GM21576 (cell line): ENCODE measurements at regions not wholly inside any gene's neighbourhood (a gene's known extent, or its start where the extent isn't known, plus 50 kb on each side); places are given as distances from the start of the nearest gene placed in this dataset.
"Not testable (repeated sequence)": the region's sequence is repeated elsewhere in the genome, so short reads cannot be mapped to it uniquely, and the experiment has no call there.

ENCODE experiments used
- ATAC-seq: cut with Tn5 transposase; IDR thresholded peaks from one replicate; pipeline ENCODE4 v1.9.1; 2021; ENCODE audit warnings: mild to moderate bottlenecking, moderate library complexity; ENCODE audit not compliant: unreplicated experiment

DNA sequence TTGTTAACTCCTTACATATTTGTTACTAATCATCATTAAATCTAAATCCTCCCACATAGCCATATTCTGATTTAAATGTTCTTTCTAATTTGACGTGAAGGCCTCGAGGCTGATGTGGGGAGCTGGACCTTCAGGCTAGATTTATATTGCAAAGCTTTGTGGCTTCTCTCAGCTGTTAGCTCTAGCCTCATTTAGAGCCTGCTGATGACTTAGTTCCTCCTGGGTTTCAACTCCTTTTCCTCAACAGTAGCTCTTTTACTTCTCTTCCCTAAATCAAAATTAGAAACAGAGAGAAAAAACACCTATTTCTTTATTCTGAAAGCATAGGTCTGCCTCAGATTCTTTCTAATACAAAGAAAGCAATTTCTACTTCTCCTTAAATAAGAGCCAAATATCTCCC, 477.5 kb upstream of the CCDC196 start:
- ATAC-seq: no peak

DNA sequence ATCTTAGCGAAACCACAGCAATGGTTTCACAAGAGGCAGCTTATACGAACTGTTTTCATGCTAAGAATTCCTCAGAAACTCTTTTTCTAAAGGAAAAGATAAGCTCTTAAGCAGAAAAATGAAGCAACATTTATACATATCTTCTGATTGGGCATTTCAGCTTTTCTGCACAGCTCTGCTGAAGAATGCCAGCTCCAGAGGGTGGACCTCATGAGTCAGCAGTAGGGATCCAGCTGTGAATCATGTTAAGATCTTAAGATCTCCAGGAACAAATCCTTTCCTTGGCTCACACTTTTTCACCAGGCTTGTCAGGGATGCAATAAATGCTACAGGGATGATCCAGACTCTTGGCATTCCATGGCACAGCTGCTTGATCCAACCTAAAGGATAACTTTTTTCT, 477.1 kb upstream of the CCDC196 start:
- ATAC-seq: no peak

DNA sequence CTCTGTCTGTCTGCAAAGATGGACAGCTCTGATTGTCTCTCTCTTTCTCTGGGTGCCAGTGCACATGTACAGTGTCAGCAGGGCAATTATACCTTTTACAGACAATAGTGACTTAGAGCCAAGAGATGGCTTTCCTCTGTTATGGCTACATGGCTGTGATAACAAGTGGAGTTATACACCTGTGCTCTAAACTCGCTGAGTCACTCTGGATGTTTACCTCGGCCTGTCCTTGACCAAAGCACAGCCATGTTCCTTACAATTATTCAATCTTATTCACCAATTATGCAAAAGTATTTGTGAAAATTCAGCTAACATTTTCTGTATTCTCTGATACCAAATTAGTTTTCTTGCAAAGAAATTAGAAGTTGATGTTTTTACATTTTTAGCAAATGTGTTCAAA, 475.5 kb upstream of the CCDC196 start:
- ATAC-seq: no peak

DNA sequence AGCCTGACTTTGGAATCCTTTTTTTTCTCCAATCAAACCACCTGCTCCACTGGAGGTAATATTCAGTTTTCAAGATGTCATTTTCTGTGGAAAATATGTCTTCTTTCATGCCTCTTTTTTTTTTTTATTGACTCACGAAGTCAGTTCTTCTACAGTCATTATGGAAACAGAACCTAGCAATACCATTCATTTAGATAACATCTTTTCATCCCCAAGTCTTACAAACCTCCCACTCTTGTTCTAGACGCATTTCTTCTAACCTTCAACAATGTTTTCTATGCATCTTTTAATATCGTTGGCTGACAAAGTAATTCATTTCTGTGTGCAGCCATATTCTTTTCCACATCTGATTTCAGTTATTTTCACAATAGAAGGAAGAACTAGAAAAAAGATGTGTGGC, 474.3 kb upstream of the CCDC196 start:
- no peak for ATAC-seq

DNA sequence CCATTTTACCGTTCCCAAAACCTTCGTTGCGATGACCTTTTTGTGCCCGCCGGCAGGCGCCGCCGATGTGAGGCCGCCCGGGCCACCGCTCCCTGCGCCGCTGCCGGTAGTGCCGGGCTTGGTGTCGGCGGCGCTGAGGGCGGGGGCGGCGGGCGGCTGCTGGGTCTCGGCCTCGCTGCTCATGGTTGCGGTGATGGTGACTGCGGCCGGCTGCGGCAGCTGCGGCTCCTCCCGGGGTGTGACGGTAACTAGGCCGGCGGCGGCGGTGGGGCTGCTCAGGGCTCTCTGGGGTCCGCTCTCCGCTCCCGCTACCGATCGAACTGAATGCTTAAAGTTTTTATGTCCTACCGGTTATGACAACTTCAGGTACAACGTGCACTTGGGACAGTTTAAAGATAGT, 472.6 kb upstream of the CCDC196 start:
- not testable (repeated sequence) for ATAC-seq

DNA sequence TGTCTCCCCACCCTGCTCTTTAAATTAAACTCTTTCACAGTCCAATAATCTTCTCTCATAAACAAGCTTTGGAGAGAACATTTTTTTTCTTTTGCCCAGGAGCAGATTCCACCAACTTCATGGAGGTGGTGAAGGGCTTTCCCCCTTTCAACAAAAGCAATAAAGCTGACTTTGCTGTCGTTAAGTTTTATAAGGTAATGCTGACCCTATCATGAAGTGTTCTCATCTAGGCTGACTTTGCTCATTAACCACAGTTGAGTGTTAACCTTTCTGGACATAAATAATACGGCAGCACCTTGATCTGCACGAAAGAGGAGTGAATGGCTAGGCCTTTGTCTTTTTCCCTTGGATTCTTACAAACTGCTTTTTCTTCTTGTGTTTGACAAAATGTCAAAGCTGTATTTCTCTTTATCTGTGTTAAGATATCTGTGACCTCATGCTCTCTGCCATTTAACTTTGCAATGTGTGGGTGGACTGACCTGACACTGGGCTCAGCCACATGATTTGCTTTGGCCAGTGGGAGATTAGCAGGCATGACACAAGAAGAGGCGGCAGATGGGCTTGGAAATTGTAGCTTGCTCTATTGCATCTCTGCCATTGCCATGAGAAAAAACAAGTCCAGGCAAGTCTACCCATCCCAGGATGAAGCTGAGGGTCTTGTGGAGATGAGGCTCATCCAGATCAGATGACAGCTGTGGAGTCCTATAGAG, 470.9 kb upstream of the CCDC196 start:
- no peak for ATAC-seq

DNA sequence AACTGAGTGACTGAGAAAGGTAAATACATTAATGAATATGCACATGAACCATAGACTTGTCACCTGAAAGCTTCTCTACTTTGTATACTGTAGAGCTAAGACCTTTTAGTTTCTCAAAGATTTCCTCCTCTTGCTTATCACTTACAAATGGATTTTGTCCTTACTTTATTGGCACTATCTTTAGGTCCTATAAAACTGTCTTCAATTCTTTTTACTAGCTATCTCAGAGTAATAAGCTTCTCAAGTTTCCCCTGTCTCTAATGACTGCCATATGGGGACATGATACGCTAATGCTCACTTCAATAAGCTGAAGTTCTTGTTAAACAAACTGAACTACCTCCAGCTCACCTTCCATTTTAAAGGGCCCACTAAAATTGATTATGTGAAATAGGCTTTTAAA, 468.2 kb upstream of the CCDC196 start:
- no peak for ATAC-seq

DNA sequence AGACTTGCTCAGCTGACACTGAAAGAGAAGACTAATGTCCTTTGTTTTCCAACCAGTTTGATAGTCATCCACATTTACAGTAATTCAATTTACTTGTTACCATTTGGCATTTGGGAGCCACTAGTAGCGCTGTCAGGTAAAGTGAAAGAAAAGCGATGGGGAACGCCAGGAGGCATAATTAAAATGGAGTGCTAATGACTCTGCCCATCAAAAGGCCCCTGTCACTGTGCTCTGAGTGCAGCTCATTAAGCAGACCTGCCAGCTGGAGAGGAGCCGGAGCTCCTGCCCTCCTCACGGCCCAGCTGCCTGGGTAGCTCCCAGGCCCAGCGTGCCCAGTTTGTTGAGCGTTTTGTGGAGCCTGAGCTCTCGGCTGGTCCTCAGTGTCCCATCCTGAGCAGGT, 463.6 kb upstream of the CCDC196 start:
- ATAC-seq: no peak

DNA sequence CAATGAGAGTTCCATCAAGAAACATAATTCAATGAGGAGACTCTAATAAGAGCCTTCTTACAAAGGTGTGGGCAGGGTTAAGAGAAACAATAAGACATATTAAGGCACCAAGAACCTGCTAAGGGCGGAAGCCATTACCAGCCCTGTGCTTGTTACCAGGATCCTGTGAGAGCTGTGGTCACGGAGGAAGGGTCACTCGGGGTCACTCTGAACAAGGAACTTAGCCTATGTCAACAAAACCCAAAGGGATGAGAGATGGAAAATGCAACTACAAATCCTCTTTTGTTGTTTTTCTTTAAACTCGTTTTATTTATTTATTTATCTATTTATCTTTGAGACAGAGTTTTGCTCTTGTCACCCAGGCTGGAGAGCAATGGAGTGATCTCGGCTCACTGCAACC, 460.4 kb upstream of the CCDC196 start:
- no peak for ATAC-seq

DNA sequence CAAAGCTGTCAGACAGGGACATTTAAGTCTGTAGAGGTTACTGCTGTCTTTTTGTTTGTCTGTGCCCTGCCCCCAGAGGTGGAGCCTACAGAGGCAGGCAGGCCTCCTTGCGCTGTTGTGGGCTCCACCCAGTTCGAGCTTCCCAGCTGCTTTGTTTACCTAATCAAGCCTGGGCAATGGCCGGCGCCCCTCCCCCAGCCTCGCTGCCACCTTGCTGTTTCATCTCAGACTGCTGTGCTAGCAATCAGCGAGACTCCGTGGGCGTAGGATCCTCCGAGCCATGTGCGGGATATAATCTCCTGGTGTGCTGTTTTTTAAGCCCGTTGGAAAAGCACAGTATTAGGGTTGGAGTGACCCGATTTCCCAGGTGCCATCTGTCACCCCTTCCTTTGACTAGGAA, 454.2 kb upstream of the CCDC196 start:
- not testable (repeated sequence) for ATAC-seq

DNA sequence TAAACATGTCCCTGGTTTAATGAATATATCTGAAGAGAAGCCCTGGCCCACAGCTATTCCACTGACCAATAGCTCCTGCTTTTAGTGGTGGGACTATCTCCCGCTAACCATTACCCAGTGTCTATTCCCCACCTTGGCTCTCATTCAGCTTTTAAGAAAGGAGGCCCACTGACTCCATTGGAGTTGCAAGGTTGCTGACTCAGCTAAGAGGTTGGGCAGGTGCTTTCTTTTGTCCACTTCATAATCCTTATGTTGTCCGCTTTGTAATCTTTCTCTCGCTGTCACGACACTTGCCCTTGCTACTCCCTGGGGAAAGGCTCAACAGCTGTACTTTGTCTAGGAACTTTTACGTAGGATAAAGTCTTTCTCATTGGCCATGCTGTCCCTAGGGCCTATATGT, 453.4 kb upstream of the CCDC196 start:
- no peak for ATAC-seq

DNA sequence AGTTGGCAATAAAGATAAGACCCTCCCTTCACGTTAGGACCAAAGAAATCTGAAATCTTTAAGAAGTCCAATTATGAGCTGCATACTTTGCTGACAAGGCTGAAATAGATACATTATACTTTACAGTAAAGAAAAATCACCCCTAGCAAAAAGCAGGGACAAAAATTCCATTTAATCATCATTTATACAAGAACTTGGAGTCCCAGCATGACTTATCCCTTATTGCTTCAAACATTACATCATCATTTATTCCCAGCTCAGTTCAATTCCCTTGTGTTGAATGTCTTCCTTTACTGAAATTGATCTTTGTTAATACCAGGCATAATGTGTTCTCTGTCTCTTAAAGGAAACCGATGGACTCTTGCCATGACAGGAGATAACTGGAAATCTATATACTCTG, 449.6 kb upstream of the CCDC196 start:
- ATAC-seq: no peak

DNA sequence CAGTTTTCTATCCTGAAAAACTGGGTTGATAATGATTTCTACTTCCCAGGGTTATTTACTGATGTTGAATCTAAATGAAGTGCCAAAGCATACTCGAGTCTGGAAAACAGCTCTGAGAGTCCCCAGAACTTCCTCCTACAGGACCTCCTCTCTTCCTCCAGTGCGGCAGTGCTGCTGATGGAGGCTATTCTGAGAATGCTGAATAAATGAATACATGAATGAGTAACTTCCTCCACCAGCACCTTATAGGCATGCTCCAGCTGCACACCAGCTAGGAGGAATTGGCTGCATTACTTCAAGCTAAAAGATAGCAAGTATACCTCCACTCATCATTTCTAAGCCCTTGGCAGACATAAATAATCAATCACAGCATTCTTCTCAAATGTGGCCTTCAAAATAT, 448.8 kb upstream of the CCDC196 start:
- no peak for ATAC-seq

DNA sequence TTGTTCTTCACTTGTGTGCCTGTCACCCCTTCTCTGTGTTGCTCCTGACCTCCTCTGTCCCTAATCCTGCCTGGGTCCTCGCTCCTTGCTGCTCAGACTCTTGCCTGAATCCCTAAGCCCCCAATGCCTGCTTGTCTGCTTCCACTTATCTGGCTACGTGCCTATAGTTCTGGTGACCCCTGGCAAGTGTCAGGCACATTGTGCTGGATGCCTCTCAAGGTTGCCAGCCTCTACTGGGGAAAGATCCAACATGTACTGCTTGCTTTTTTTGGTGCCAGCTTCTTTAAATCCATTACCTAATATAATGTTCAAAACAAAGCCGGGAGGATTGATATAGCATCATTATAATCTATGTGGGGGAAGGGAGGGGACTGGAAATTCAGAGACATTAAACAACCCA, 448.0 kb upstream of the CCDC196 start:
- no peak for ATAC-seq

DNA sequence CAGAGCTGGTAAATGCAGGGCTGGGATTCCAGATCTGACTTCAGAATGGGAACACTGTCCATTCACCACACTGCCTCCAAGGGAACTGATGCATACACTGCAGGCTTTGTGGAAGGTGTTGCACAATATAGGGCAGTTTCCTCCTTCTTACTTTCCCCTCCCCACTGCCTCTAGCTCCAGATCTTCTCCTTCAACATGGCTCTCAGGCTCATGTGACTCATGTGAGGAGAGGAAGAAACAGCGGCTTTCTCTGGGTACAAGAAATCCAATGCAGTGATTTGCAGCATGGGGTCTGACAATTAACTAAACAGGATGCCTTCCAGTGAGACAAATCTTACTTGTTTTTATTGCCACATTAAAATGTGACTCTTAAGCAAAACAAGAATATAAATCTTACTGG, 447.6 kb upstream of the CCDC196 start:
- ATAC-seq: no peak

DNA sequence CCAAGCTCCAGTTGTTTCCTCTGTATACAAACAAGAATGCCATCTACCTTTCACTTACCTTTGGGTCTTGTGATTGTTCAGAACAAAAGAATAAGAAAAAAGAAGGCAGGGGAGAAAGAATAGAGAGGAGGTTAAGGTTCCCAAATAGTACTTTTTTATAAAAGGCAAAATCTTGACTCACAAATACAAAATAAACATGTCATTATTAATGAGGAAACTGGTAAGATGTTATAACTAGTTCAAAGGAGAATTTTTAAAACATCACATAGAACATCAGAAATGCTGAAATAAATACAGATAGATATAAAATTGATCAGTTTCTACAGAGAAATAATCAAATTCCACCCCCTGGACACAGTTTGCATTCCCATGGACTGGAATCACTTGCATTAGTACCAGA, 446.7 kb upstream of the CCDC196 start:
- ATAC-seq: no peak

DNA sequence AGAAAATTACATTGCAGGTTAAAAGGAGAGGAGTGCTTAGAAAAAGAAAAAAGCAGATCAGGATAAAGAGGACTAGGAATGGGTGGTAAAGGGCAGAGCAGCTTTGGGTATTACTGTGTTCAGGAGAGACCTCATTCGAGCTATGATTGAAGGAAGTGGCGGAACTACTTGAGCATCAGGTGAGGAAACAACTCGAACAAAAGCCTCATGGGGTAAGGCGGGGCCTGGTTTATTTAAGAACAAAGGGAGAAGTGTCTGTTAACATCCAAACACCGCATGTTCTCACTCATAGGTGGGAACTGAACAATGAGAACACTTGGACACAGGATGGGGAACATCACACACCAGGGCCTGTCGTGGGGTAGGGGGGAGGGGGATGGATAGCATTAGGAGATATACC, 444.6 kb upstream of the CCDC196 start:
- no peak for ATAC-seq

DNA sequence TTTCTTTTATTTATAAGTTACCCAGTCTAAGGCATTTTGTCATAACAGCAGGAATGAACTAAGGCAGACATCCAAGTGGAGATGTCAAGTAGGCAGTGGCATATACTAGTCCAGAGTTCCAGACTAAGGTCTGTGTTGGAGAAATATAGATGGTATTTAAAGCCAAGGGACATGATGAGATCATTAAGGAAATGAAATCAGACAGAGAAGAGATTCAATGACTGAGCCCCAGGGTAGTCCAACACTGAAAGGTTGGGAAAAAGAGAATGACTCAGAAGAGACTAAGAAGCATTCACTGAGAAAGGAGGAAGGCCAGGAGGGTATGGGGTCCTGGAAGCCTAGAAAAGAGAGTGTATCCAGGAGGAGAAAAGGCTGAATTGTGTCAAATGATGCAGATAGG, 442.2 kb upstream of the CCDC196 start:
- ATAC-seq: no peak

DNA sequence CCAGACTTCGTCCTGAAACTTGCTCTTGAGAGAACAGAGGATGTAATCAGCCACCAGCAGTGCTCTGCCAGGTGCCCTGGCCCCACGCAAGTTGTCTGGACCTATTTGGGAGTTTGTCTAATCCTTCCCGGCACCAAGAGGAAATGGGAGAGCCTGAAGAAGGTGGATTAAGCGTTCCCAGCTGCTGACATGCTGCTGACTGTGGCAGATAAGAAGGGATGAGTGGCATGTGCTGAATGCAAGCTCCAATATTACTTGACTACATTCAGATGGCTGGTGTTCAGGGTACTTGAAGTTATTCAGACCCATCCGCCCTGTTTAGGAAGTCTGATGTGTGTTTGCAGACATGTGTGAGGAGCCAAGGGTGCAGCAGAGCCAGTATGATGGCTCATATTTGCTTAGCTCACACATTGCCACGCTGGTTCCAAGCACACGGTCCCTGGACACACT, 440.6 kb upstream of the CCDC196 start:
- no peak for ATAC-seq

DNA sequence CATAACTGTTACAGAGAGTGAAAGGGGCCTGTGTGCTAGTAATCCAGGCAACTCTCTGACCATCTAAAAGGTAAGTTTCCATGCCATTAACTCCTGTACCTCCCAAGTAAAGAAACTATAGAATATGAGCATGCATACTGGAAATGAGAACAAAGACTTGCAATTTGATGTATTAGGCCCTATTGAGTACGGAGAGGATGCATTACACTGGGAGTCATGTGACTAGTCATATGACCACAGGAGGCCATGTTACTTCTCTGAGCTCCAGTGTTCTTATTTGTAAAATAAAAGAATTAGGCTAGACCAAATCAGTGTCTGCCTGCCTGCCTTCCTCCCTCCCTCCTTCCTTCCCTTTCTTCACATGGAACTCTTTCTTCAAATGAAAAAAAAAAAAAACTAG, 440.1 kb upstream of the CCDC196 start:
- no peak for ATAC-seq

DNA sequence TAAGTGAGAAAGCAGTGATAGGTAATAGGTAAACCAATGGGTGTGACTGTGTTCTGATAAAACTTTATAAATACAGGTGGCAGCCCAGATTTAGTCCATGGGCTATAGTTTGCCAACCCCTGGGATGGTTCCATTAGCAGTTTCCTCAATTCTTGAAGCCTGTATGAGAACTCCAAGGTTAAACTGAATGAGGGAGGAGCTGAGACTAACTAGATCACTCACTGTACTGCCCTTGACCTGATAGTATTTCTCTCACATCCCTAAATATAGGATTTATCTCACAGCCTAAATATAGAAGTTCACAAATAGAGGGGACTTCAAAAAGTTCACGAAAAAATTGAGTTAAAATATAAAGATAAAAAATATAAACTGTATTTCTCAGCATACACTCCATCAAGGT, 439.6 kb upstream of the CCDC196 start:
- ATAC-seq: no peak

DNA sequence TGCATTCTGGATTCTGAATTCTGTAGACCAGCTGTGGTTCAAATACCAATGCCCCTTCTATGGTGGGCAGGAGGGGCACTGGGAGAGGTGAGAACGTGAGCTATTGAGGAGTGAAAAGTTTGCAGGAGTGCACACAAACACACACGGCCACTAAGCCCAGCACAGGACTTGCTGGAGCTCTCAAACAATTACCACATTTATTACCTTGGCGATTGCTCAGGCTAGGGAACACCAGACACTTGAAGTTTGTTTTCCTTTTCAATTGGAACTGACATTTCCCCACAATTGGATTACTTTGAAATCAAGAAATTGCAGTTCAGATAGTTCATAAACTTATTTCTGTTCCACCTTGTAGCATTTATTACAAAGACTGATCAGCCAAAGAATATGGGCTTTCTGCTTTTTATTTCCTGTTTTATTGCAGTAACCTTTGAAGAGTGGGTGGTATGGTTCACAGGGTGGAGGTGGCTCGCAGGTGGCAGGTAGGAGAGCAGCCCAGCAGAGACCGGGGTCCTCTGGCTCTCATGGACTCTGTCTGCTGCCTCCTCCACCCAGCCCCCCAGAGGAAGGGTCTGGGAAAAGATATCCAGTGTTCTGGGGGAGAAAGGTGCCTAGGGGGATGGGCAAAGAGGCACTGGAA, 429.8 kb upstream of the CCDC196 start:
- no peak for ATAC-seq
